ENCODE measurements at regions not wholly inside any gene's neighbourhood (a gene's known extent, or its start where the extent isn't known, plus 50 kb on each side); places are given as distances from the start of the nearest gene placed in this dataset.

- H3K36me3 ChIP-seq (replicated peaks; ENCODE audit: insufficient read depth, low read depth): no peaks in the 10 kb centered on the region
- no peak for TF ChIP-seq EZH2 (IDR thresholded peaks at IDR 0.05; ENCODE audit: borderline replicate concordance)
- TF ChIP-seq EZH2phosphoT487 (IDR thresholded peaks at IDR 0.05; ENCODE audit: low read depth, severe bottlenecking, unreplicated experiment): no peak
- no peak for TF ChIP-seq CTCF (IDR thresholded peaks at IDR 0.05; ENCODE audit: poor library complexity)
- H3K27ac ChIP-seq: no peak overlapping the region
- H2AFZ ChIP-seq: no peak overlapping the region
- no peaks in the 10 kb centered on the region for H3K79me2 ChIP-seq
- H3K27me3 ChIP-seq: no peaks in the 10 kb centered on the region
- no peak overlapping the region for H3K4me2 ChIP-seq
- H4K20me1 ChIP-seq (ENCODE audit: insufficient read depth, poor library complexity, severe bottlenecking): no peaks in the 10 kb centered on the region
- H3K4me3 ChIP-seq: no peak overlapping the region
- WGBS (ENCODE audit: low lambda C conversion rate, missing lambda C conversion rate): 75% methylated on average over 2 of the region's 2 CpGs
- no peaks in the 10 kb centered on the region for H3K9me2 ChIP-seq (replicated peaks; ENCODE audit: insufficient read depth)
- DNase-seq (ENCODE audit: low spot score): no peak
- no peaks in the 10 kb centered on the region for H3K4me1 ChIP-seq (ENCODE audit: insufficient read depth)
- H3K9me3 ChIP-seq (ENCODE audit: low read depth): no peaks in the 10 kb centered on the region
These were observed 702.9 kb downstream of the TENT5A start for GRCh38 chr6:81049425-81050042.

- TF ChIP-seq CTCF (IDR thresholded peaks at IDR 0.05; ENCODE audit: poor library complexity) (no peak), EZH2 (IDR thresholded peaks at IDR 0.05; ENCODE audit: borderline replicate concordance) (no peak), EZH2phosphoT487 (IDR thresholded peaks at IDR 0.05; ENCODE audit: low read depth, severe bottlenecking, unreplicated experiment) (no peak)
- no peaks in the 10 kb centered on the region for H3K9me3 ChIP-seq (ENCODE audit: low read depth)
- no peaks in the 10 kb centered on the region for H3K4me1 ChIP-seq (ENCODE audit: insufficient read depth)
- no peak for DNase-seq (ENCODE audit: low spot score)
- no peaks in the 10 kb centered on the region for H3K79me2 ChIP-seq
- no peaks in the 10 kb centered on the region for H3K27me3 ChIP-seq
- no peak overlapping the region for H3K27ac ChIP-seq
- H4K20me1 ChIP-seq (ENCODE audit: insufficient read depth, poor library complexity, severe bottlenecking): no peaks in the 10 kb centered on the region
- no peaks in the 10 kb centered on the region for H3K9me2 ChIP-seq (replicated peaks; ENCODE audit: insufficient read depth)
- no peaks in the 10 kb centered on the region for H3K36me3 ChIP-seq (replicated peaks; ENCODE audit: insufficient read depth, low read depth)
- H3K4me3 ChIP-seq: no peak overlapping the region
- 62% methylated on average over 2 of the region's 2 CpGs for WGBS (ENCODE audit: low lambda C conversion rate, missing lambda C conversion rate)
- no peak overlapping the region for H3K4me2 ChIP-seq
- H2AFZ ChIP-seq: no peak overlapping the region
These were observed 721.1 kb downstream of the TENT5A start for GRCh38 chr6:81031416-81031815.

- no peaks in the 10 kb centered on the region for H3K9me2 ChIP-seq (replicated peaks; ENCODE audit: insufficient read depth)
- H3K4me1 ChIP-seq (ENCODE audit: insufficient read depth): no peaks in the 10 kb centered on the region
- no peak for DNase-seq (ENCODE audit: low spot score)
- H3K4me3 ChIP-seq: no peak overlapping the region
- peaks cover 8% of the 10 kb centered on the region for H3K9me3 ChIP-seq (ENCODE audit: low read depth)
- WGBS (ENCODE audit: low lambda C conversion rate, missing lambda C conversion rate): 73% methylated on average over 2 of the region's 2 CpGs
- H3K27ac ChIP-seq: no peak overlapping the region
- no peaks in the 10 kb centered on the region for H3K79me2 ChIP-seq
- no peak overlapping the region for H3K4me2 ChIP-seq
- no peak overlapping the region for H2AFZ ChIP-seq
- no peaks in the 10 kb centered on the region for H3K36me3 ChIP-seq (replicated peaks; ENCODE audit: insufficient read depth, low read depth)
- TF ChIP-seq EZH2phosphoT487 (IDR thresholded peaks at IDR 0.05; ENCODE audit: low read depth, severe bottlenecking, unreplicated experiment) (no peak), CTCF (IDR thresholded peaks at IDR 0.05; ENCODE audit: poor library complexity) (no peak), EZH2 (IDR thresholded peaks at IDR 0.05; ENCODE audit: borderline replicate concordance) (no peak)
- no peaks in the 10 kb centered on the region for H3K27me3 ChIP-seq
- no peaks in the 10 kb centered on the region for H4K20me1 ChIP-seq (ENCODE audit: insufficient read depth, poor library complexity, severe bottlenecking)
These were observed 726.4 kb downstream of the TENT5A start for GRCh38 chr6:81026041-81026553.

Data from hepatocyte (in vitro differentiated cells).